NCI-H345 treated with DMSO at 0.1 percent for 48 hours (cell line): ENCODE measurements at regions not wholly inside any gene's neighbourhood (a gene's known extent, or its start where the extent isn't known, plus 50 kb on each side); places are given as distances from the start of the nearest gene placed in this dataset.
"Not testable (repeated sequence)": the region's sequence is repeated elsewhere in the genome, so short reads cannot be mapped to it uniquely, and the experiment has no call there.

ENCODE experiments used
- DNase-seq: peaks from one replicate; lab custom pipeline; 2025; ENCODE audit not compliant: unreplicated experiment; lab: John Stamatoyannopoulos, UW

DNA sequence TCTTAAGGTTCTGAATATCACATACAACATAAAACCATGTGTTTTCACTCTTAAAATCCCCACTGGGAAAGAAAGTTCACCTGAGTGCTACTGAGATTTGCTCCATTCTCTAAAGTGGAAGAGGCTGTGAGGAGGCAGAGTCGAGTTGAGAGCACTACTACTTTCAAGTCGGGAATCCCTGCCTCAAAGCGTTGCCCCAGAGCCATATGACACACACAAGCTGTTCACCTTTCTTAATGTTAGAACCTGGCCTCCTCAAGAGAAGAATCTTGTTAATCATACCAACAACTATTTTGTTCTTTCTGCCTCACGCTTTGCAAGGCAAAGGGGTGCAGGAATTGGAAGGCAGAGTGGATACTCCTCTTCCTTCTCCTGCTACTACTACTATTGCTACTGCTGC, 149.7 kb upstream of the DAAM1 start:
- DNase-seq, result no peak

DNA sequence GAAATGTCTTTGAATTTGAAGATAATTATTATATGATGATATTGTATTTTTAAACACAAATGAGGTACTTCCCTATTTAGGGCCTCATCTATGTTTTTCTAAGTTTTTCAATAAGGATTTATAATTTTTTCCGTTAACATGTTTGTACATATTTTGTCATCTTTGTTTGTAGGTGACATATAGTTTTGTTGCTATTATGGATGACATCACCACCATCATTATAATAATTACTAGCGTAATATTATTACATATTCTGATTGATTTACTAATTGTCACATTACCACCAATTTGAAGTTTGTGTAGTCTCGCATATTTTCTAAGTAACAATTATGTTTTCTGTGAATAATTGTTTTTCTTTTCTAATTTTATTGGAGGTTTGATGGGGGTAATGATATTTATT, 147.2 kb upstream of the DAAM1 start:
- DNase-seq, result no peak

DNA sequence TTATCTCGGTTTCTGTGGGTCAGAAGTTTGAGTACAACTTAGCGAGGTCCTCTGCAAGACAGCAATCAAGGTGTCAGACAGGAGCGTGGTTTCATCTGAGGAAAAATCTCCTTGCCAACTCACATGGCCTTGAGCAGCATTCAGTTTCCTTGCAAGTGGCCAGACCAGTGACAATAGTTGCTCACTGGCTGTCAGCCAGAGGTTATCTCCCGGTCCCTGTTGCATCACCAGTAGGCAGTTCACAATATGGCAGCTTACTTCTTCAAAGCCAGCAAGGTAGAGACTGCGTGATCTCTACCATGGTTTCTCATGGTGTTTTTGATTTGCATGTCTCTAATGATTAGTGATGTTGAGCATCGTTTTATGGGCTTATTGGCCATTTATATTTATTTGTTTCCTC, 143.8 kb upstream of the DAAM1 start:
- no peak for DNase-seq

DNA sequence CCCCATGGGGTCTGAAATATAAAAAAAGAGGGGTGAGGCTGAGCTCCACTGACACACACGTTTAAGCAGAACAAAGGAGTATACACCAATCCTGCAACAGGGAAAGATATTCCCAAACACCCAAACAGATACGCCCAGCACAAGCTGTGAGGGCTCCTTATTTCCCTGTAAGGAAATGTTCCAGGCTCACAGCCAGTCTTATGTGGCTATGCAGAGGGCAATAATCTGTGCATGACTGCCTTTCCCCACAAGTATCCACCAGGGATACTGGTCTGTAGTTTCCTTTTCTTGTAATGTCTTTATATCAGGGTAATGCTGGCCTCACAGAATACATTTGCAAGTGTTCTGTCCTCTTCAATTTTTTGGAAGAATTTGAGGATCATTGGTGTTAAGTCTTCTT, 141.7 kb upstream of the DAAM1 start:
- no peak for DNase-seq

DNA sequence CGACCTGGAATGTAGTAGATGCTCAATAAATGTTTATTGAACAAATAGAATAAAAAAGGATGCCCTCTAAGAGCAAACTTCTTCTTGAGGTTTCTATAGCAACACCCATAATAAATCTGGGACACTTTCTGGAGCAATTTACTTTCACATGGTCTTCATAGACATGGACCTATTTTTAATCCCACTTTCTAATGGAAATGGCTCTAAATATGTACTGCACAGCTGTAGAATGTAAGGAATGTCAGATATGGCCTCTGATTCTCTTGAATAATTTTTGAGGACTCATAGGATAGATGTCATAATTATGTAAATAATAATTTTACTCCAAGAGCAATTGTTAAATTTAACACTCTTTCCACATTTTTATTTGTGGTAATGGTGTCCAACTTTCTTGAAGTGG, 133.5 kb upstream of the DAAM1 start:
- no peak for DNase-seq

DNA sequence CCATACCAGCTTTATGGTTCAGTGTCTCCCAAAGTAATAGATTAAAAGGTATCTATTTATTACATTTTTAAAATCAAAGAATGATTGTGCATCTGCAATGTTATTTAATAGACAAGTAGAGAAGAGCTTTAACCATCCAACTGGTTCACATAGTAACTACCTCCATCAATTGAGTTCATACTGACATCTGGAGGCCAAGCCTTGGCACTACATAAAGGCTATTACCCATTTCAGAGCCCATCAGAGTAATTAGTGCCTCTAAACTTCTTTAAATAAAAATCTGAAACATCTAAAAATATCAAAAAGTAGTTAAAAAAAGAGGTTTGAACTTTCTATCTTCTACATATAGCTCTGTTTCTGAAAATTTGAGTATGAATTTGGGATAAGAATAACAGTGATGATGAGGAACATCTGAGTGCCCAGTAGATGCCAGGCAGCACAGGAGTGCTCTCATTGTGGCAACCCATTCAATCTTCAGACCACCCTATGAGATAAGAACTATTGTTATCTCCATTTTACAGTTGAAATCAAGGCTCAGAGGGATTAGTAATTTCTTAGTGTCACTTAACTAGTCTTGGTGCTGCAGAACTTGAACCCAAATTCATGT, 132.9 kb upstream of the DAAM1 start:
- DNase-seq, result peak; percentile 64

DNA sequence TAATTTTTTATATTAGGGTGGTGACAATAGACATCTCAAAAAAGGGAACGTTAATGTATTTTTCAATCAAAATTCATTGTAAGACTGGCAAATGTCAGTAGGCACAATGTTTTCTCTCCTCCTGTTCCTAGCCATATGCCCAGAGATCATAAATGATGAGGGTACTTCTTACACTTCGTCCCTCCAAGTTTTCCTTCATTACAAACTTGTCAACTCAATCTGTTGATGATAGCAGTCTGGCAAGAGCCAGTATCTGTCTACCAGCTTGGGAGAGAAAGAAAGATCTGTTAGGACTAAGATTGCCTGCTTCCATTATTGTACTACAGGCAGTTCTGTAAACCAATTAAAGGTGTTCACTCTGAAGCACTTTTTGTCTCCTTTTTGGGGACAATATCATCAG, 130.9 kb upstream of the DAAM1 start:
- no peak for DNase-seq

DNA sequence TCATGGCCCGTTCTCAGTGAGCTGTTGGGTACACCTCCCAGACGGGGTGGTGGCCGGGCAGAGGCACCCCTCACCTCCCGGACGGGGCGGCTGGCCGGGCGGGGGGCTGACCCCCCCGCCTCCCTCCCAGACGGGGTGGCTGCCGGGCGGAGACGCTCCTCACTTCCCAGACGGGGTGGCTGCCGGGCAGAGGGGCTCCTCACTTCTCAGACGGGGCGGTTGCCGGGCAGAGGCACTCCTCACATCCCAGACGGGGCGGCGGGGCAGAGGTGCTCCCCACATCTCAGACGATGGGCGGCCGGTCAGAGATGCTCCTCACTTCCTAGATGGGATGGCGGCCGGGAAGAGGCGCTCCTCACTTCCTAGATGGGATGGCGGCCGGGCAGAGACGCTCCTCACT, 129.7 kb upstream of the DAAM1 start:
- DNase-seq, result not testable (repeated sequence)

DNA sequence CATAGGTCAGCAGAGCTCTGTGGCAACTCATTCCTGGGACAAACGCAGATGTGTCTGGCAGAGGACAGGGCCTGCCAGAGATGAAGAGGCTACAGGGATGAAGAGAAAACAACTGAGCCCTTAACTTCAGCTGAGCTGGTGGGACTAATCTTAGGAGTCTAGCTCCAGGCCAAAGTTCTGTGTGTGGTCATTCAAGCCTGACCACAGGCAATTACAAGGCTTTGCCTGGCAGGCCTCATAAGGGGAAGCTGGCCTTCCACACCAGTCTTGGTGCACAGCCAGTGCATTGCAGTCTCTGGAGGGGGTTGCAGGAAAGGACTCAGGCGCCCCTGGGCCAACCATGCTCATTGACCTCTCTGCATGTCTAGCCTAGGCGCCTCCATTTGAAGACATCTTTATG, 127.6 kb upstream of the DAAM1 start:
- no peak for DNase-seq

DNA sequence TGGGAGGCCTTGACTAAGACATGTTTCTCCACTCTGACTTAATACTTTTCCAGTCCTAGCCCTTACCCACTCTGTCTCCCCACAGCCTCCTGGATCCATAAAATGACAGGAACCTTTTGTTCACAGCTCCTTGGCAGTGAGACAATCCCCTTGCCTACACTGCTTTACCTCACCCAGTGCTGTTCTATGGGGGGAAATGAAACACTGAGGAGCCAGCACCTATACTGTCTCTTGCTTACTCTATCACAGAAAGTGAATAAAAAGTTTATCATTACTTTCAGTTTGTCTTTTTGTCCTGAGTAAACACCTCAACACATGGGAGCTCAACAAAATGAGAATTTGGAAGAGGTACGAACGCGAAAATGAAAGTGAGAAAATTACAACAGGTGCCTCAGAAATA, 127.2 kb upstream of the DAAM1 start:
- DNase-seq, result no peak

DNA sequence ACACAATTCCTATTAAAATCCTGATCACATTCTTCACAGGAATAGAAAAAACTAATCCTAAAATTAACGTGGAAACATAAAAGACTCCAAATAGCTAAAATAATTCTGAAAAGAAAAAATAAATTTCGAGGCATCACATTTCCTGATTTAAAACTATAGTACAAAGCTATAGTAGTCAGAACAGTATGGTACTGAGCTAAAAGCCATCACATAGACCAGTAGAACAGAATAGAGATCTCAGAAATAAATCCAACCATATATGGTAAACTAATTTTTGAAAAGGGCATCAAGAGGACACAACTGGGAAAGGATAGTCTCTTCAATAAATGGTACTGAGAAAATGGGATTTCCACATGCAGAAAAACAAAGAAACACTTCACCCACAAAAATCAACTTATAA, 125.2 kb upstream of the DAAM1 start:
- no peak for DNase-seq

DNA sequence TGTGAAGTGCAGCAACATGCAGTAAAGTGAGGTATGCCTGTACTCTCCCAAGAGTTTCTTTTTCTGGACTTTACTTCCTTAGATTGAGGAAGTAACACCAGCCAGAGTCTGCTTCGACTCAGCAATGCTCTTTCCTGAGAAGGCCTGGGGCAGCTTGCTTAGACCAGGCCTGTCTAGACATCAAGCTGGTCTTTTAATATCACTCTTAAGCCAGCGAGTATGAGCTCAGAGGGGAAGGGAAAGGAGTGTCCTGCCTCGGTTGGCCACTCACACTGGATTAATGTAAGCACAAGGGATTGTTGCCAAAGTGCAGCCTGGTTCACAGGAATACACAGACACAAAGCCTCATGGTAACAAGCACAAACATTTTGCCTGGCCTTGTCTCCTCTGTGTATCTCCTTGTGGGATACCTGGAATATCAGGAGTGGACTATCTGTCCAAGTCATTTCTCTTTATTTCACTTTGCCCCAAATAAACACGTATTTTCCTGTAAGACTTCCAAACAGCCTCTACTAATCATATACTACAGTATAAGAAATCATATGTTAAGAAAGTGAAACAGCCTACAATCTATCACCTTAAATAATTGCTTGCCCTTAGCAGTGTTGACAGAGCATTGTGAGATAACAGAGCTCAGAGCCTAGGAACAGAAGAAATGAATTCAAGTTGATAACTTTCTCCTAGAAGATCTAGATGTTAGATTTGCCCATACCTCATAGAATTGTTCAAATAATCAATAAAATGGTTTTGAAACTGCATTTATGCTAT, 121.2 kb upstream of the DAAM1 start:
- DNase-seq, result no peak

DNA sequence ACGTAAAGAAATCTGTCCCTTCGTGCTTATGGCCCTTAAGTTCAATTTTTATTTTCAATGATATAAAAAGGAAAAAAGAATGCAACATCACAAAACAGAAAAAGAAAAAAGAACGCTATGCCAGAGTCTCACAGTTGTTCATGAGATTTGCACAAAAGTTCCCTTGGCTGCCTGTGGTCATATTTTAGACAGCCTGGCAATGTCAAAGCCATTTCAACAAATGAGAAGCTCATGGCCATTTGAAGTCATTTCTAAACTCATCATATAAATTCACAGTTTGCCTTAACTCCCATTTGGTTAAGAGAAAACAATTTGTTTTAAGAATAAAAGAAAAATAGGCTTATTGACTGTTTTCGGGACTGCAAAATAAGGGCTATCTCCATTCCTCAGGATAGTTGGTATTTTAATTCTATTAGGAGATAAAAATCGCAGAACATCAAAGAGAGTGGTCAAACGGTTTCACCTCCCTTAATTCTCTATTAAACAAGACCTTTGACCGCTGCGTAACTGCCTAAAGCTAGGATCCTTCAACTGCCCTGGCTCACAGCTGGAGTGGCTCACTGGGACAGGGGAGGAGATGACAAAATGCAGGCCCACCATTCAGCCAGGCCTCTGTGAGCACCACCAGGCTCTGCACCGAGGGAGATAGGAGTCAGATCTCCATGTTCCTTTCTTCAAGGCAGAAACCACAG, 119.2 kb upstream of the DAAM1 start:
- no peak for DNase-seq

DNA sequence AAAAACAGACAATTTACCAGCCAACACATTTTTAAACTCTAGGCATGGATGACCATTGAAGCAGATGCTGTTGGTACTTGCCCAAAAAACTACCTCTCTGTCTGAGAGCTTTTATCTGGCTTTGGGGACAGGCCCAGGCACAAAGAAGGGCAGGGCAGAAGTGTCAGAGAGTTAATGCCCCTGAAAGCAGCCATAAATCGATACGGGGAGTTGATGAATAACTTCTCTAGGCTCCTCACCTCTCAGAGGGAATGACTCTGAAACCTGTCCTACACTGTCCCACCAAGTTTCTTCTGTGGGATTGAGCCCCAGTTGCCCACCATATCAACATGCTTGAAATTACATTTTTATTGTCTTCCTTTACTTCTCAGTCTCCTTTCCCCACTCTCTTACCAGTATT, 113.0 kb upstream of the DAAM1 start:
- no peak for DNase-seq

DNA sequence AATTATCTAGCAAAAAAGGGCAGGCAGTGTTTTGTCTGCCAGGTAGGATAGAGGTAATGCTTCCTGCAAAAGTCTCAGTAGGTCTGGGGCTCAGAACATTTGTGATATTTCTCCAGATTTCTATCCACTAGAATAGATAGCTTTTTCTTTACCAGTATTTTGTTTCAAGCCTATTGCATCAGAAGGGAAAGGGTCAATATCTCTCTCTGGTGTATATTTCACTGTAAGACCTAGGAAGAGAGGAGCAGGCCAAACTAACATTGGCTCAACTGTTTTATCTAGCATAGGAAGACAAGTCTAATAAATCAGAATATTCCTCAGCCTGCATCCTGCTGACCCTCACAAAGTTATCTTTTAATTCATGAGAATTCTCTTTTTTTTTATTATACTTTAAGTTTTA, 106.7 kb upstream of the DAAM1 start:
- no peak for DNase-seq

DNA sequence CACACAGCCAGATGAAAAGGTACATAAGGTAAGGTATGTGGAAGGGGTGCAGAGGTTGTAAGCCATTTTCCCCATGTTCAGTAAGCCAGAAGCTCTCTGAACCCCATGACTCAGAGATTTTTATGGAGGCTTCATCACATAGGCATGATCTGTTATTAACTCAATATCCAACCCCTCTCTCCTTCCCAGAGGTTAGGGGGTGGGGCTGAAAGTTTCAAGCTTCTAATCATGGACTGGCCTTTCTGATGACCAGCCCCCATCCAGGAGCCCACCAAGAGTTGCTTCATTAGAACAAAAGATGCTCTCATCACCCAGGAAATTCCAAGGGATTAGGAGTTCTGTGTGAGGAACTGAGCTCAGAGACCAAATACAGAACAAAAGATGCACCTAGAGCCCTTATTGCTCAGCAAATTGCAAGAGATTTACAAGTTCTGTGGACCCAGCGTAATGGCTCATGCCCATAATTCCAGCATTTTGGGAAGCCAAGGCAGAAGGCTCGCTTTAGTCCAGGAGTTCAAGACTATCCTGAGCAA, 103.2 kb upstream of the DAAM1 start:
- DNase-seq, result no peak

DNA sequence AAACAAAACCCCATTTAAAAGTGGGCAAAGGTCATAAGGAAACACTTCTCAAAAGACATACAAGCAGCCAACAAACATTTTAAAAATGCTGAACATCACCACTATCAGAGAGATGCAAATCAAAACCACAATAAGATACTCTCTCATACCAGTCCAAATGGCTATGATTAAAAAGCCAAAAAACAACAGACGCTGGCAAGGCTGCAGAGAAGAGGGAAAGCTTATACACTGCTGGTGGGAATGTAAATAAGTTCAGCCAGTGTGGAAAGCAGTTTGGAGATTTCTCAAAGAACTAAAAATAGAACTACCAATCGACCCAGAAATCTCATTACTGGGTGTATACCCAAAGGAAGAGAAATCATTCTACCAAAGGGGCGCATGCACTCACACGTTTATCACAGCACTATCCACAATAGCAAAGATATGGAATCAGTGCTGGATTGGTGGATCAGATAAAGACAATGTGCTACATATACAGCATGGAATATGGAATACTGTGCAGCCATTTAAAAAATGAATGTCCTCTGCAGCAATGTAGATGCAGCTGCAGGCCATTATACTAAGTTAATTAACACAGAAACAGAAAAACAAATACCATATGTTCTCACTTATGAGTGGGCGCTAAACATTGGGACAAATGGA, 102.1 kb upstream of the DAAM1 start:
- no peak for DNase-seq

DNA sequence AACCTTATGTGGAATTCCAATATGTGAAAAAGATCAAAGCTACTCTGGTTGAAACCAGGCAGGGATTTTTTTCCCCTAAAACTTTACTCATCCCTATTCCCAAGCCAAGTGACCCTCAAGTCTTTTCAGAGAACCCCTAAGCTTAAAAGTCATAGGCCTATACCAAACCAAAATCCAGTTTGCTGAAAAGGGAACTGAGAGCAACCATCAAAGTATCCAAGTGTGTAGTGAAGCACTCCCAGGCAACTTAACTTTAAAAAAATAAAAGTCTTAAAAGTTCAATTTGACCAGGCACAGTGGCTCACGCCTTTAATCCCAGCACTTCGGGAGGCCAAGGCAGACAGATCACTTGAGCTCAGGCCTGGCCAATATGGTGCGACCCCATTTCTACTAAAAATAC, 101.2 kb upstream of the DAAM1 start:
- no peak for DNase-seq

DNA sequence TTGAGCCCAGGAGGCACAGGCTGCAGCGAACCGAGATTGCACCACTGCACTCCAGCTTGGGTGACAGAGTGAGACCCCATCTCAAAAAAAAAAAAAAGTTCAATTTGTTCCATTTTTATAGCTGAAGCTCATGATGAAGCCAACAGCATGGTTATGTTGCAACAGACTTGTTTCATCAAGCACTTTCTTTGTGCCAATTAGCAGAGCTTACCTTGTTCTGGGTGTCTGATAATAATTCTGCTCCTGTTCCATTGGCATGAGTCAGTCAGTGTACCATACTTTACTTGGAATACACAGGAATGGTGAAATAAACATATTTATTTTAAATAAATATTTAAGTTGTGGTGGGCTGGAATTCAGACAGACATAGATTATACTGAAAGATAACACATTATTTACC, 100.8 kb upstream of the DAAM1 start:
- DNase-seq, result no peak

DNA sequence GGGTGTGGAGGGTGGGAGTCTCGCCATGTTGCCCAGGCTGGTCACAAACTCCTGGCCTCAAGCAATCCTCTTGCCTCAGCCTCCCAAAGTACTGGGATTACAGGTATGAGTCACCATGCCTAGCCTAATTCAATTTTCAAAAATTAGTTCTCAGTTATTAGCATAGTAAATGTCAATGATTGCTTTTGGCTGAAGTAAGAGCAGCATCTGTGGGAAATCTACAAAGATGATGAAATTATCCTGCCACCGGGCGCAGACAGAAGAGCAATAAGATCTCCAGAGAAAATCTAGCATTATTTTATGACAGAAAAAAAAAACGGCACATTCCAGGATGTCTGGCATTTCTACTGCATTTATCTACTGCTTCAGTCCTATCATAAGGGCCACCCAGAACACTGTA, 97.9 kb upstream of the DAAM1 start:
- no peak for DNase-seq

DNA sequence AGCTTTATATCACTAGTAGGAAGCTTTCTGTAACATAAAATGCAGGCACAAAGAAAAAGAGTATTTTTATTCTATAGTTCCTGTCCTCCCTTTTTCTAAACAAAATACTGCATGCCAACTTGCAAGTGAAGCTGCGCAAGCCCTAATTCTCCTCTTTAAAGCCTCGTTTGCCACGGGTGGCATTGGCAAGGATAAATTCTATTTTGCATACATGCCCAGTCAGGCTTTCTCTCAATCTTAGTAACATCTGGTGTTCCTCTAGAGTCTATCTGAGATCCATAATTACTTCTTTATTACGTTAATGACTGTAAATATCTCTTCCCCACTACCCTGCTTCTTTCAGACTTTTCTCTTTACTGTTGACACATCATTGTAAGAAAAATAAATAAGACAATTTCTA, 97.1 kb upstream of the DAAM1 start:
- DNase-seq, result no peak

DNA sequence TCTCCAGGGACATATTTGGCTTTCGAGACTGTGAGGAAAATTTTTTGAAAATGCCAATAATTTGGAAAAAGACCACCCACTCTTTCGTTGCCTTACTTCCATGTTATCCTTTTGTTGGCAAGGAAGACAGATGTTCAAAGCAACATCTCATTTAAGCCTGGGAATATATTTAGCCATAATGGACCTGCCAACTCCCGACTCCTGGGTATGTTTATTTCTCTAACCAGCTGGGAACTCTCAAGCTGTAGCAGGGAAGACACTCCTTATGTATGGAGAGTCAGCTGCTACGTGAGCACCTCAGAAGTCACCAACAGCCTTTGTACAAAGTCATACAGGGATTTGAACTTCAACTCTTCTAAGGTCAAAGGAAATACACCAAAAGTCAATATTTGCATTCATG, 96.5 kb upstream of the DAAM1 start:
- no peak for DNase-seq
